ENCODE measurements at regions not wholly inside any gene's neighbourhood (a gene's known extent, or its start where the extent isn't known, plus 50 kb on each side); places are given as distances from the start of the nearest gene placed in this dataset.

DNA sequence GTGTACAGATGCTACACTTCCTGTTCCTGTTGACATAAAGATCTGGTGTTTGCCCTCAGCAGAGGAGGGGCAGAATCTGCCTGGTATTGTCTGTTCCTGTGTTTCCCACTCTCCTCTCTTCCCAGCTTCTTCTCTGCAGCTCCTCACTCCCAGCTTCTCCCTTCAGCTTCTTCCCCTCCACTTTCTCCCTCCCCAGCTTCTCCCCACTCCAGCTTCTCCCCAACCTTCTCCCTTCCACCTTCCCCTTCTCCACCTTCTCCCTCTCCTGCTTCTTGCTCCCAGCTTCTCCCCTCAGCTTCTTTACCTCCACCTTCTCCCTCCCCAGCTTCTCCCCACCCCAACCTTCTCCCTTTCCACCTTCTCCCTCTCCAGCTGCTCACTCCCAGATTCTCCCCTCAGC is 148.9 kb upstream of the IRX2 start:
- TF ChIP-seq, protein P1, sequence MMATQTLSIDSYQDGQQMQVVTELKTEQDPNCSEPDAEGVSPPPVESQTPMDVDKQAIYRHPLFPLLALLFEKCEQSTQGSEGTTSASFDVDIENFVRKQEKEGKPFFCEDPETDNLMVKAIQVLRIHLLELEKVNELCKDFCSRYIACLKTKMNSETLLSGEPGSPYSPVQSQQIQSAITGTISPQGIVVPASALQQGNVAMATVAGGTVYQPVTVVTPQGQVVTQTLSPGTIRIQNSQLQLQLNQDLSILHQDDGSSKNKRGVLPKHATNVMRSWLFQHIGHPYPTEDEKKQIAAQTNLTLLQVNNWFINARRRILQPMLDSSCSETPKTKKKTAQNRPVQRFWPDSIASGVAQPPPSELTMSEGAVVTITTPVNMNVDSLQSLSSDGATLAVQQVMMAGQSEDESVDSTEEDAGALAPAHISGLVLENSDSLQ (IDR thresholded peaks at IDR 0.05) = no peak
- TF ChIP-seq HDGF (IDR thresholded peaks at IDR 0.05; ENCODE audit: borderline replicate concordance) (no peak), TARDBP (IDR thresholded peaks at IDR 0.05) (no peak), FOXK2 (IDR thresholded peaks at IDR 0.05) (no peak), FOXA1 (IDR thresholded peaks at IDR 0.05) (no peak), ARNT (IDR thresholded peaks at IDR 0.05) (no peak), BHLHE40 (IDR thresholded peaks at IDR 0.05; ENCODE audit: borderline replicate concordance) (no peak), SP1 (IDR thresholded peaks at IDR 0.05) (no peak), ZNF384 (IDR thresholded peaks at IDR 0.05) (no peak), ELF4 (IDR thresholded peaks at IDR 0.05) (no peak)

All from HEK293T (cell line).